Caco-2 (cell line): ENCODE measurements at regions not wholly inside any gene's neighbourhood (a gene's known extent, or its start where the extent isn't known, plus 50 kb on each side); places are given as distances from the start of the nearest gene placed in this dataset.

Source experiments
- BruUV-seq: library from RNA; stranded (reverse); fragments of 400-500 nt; replicated peaks from 2 replicates; lab custom pipeline; 2021; lab: Mats Ljungman, UMichigan
- CTCF ChIA-PET: fragments of 300-600 bp; sonication (Branson Sonifier 250); formaldehyde crosslinking; loops from one replicate; lab custom pipeline; 2022; ENCODE audit warnings: antibody characterized with exemption; lab: Charles Lee
- POLR2A ChIA-PET: fragments of 300-600 bp; sonication (Branson Sonifier 250); formaldehyde crosslinking; loops from one replicate; lab custom pipeline; 2022; ENCODE audit warnings: antibody characterized with exemption; lab: Charles Lee
- DNase-seq, 2 experiments: peaks; one replicate each; pipeline versions ENCODE4 v3.0.0 to v3.0.0-alpha.2; 2020 to 2022
- H3K27me3 ChIP-seq: replicated peaks from 2 replicates; pipeline ENCODE4 v1.6.0; 2011; ENCODE audit warnings: low read length; ENCODE audit not compliant: control insufficient read depth, insufficient read depth
- H3K36me3 ChIP-seq: 2 replicates; pipeline ENCODE4 v1.5.1; 2011; ENCODE audit warnings: low read length; ENCODE audit not compliant: control insufficient read depth, insufficient read depth
- H3K4me1 ChIP-seq: fragments of 250-450 bp; sonication (Bioruptor Pico); 2 replicates; pipeline ENCODE4 v1.5.1; 2020; ENCODE audit warnings: mild to moderate bottlenecking
- H3K4me3 ChIP-seq: 2 replicates; pipeline ENCODE4 v1.5.1; 2011; ENCODE audit warnings: low read depth, mild to moderate bottlenecking, control low read depth, low read length
- H3K9me3 ChIP-seq: fragments of 250-450 bp; sonication (Bioruptor Pico); 2 replicates; pipeline ENCODE4 v1.5.1; 2020; ENCODE audit warnings: mild to moderate bottlenecking, moderate library complexity
- H3K27ac Mint-ChIP-seq: one replicate; pipeline ENCODE4 v1.8.0; 2022; ENCODE audit warnings: mixed read lengths; ENCODE audit not compliant: unreplicated experiment
- H3K27me3 Mint-ChIP-seq: one replicate; pipeline ENCODE4 v1.8.0; 2022; ENCODE audit warnings: mixed read lengths; ENCODE audit not compliant: insufficient read depth, unreplicated experiment
- H3K36me3 Mint-ChIP-seq: one replicate; pipeline ENCODE4 v1.8.0; 2022; ENCODE audit warnings: mild to moderate bottlenecking, mixed read lengths; ENCODE audit not compliant: insufficient read depth, unreplicated experiment
- H3K4me1 Mint-ChIP-seq: one replicate; pipeline ENCODE4 v1.8.0; 2022; ENCODE audit warnings: low read depth, mixed read lengths; ENCODE audit not compliant: unreplicated experiment
- H3K4me3 Mint-ChIP-seq: one replicate; pipeline ENCODE4 v1.8.0; 2022; ENCODE audit warnings: mild to moderate bottlenecking, moderate library complexity, mixed read lengths; ENCODE audit not compliant: unreplicated experiment
- H3K9me3 Mint-ChIP-seq: one replicate; pipeline ENCODE4 v1.8.0; 2022; ENCODE audit warnings: mixed read lengths; ENCODE audit not compliant: unreplicated experiment
- CTCF ChIP-seq, 2 experiments: fragments of 200-600 bp in 1 of 2; IDR thresholded peaks; 1 replicate in 1 of 2; 2 replicates in 1 of 2; pipeline versions ENCODE4 v1.5.1 to v1.8.0; 2011 to 2022; ENCODE audit warnings: antibody characterized with exemption in 1 of 2, control low read depth in 1 of 2, inconsistent platforms in 1 of 2, low read depth in 1 of 2, low read length in 1 of 2, mild to moderate bottlenecking in 1 of 2, moderate library complexity in 1 of 2; ENCODE audit not compliant: insufficient read depth in 1 of 2, severe bottlenecking in 1 of 2, unreplicated experiment in 1 of 2
- intact Hi-C: fragments of 100-400 bp; cut with micrococcal nuclease; formaldehyde crosslinking; loops from one replicate; pipeline ENCODE4 v1.10.0; 2022; ENCODE audit not compliant: unreplicated experiment

DNA sequence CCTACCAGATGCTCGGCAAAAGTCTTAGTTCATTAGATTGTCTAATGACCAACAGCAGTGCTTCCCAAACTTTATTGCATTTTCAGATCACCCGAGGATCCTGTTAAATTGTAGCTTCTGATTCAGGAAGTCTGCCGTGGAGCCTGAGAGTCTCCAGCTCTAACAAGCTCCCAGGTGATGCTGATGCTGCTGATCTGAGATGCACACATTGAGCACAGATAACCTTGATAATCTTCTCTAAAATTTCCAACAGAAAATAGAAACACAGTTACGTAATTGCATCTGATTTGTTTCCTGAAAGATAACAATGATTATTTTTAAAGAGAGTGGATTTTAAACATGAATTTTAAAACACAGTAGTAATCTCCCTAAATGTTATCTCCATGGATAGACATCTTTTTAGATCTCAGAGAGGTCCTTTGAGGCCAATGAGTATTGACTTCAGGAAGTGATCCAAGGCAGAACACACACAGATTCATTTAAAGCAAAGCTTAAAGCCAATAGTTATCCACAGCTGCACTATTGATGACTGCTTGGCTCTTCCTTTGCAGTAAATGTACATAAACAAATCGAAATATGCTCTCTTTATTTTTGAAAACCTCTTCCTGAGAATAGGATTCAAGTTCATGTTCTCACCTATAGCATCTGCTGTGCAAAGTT is 122.8 kb upstream of the TNPO1 start:
- H3K4me3 Mint-ChIP-seq = no peak overlapping the region
- no peaks in the 10 kb centered on the region for H3K9me3 Mint-ChIP-seq

GRCh38 chr5:72692651-72693442 is 123.6 kb upstream of the TNPO1 start:
- no peaks in the 10 kb centered on the region for H3K36me3 ChIP-seq
- POLR2A ChIA-PET = no interaction called here
- no peaks in the 10 kb centered on the region for H3K9me3 ChIP-seq
- H3K4me3 ChIP-seq = no peak overlapping the region
- DNase-seq = no peak
- H3K36me3 Mint-ChIP-seq = no peaks in the 10 kb centered on the region
- TF ChIP-seq CTCF (IDR thresholded peaks at IDR 0.05; ENCODE audit: insufficient read depth in 1 of 2, low read depth in 1 of 2, low read length in 1 of 2, severe bottlenecking in 1 of 2, unreplicated experiment in 1 of 2) = no peak
- CTCF ChIA-PET = no interaction called here
- H3K4me3 Mint-ChIP-seq = no peak overlapping the region
- H3K27me3 ChIP-seq = no peaks in the 10 kb centered on the region
- H3K27ac Mint-ChIP-seq = no peak overlapping the region
- intact Hi-C loops = no loop called here
- H3K4me1 ChIP-seq = no peaks in the 10 kb centered on the region
- H3K9me3 Mint-ChIP-seq = no peaks in the 10 kb centered on the region
- peaks cover 16% of the 10 kb centered on the region for H3K27me3 Mint-ChIP-seq
- no TSS peak for BruUV-seq
- H3K4me1 Mint-ChIP-seq = no peaks in the 10 kb centered on the region

More for the DNA sequence above, 122.8 kb upstream of the TNPO1 start:
- intact Hi-C loops = no loop called here
- Histone ChIP-seq H3K4me3 (no peak overlapping the region), H3K4me1 (no peaks in the 10 kb centered on the region), H3K36me3 (no peaks in the 10 kb centered on the region), H3K27me3 (no peaks in the 10 kb centered on the region), H3K9me3 (no peaks in the 10 kb centered on the region)
- no peak for TF ChIP-seq CTCF (IDR thresholded peaks at IDR 0.05; ENCODE audit: insufficient read depth in 1 of 2, low read depth in 1 of 2, low read length in 1 of 2, severe bottlenecking in 1 of 2, unreplicated experiment in 1 of 2)
- no TSS peak for BruUV-seq
- DNase-seq = no peak
- Mint-ChIP-seq H3K36me3 (no peaks in the 10 kb centered on the region), H3K4me1 (no peaks in the 10 kb centered on the region), H3K27me3 (peaks cover 17% of the 10 kb centered on the region), H3K27ac (no peak overlapping the region)
- ChIA-PET POLR2A (no interaction called here), CTCF (no interaction called here)

DNA sequence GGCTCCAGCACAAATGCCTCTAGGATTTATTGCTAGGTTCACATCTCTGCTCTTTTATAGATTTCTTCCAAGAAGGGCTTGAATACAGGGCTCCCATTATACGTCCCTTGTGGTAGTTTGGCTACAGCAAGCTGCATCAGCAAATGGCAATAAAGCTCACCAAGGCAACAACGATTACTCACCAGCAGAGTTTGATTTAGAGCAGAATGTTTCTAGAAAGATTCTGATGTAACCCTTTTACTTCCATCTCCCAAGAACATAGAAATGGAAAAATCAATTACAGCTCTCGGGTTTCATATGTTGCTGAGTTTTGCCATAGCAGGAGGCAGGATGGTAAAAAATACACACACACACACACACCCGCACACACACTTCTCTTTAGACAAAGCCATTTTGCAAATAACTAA is 124.2 kb upstream of the TNPO1 start:
- no peak for TF ChIP-seq CTCF (IDR thresholded peaks at IDR 0.05; ENCODE audit: insufficient read depth in 1 of 2, low read depth in 1 of 2, low read length in 1 of 2, severe bottlenecking in 1 of 2, unreplicated experiment in 1 of 2)
- Histone ChIP-seq H3K4me3 (no peak overlapping the region), H3K9me3 (no peaks in the 10 kb centered on the region), H3K36me3 (no peaks in the 10 kb centered on the region), H3K4me1 (no peaks in the 10 kb centered on the region), H3K27me3 (no peaks in the 10 kb centered on the region)
- no peak overlapping the region for H3K4me3 Mint-ChIP-seq
- intact Hi-C loops = no loop called here
- no TSS peak for BruUV-seq
- POLR2A ChIA-PET = no interaction called here
- H3K27me3 Mint-ChIP-seq = peaks cover 16% of the 10 kb centered on the region
- H3K9me3 Mint-ChIP-seq = no peaks in the 10 kb centered on the region
- H3K4me1 Mint-ChIP-seq = no peaks in the 10 kb centered on the region
- CTCF ChIA-PET = no interaction called here
- no peak overlapping the region for H3K27ac Mint-ChIP-seq
- no peaks in the 10 kb centered on the region for H3K36me3 Mint-ChIP-seq
- DNase-seq = no peak
